Naive B cell (primary cell): ENCODE measurements at regions not wholly inside any gene's neighbourhood (a gene's known extent, or its start where the extent isn't known, plus 50 kb on each side); places are given as distances from the start of the nearest gene placed in this dataset.
A peak's percentile ranks its signal among the peaks of the same experiment; 100 is the strongest.

Source experiments
- ATAC-seq, 2 donors: fragments of 150-1000 bp; cut with Tn5 transposase; 2 replicates each; pipeline ENCODE4 v1.10.0; 2021; ENCODE audit warnings: low read depth in 2 of 2, mild to moderate bottlenecking in 2 of 2, moderate library complexity in 2 of 2
- DNase-seq: peaks from one replicate; pipeline ENCODE4 v3.0.0; 2022
- H3K27ac Mint-ChIP-seq, 6 donors: one replicate each; pipeline ENCODE4 v1.8.0; 2020 to 2022; ENCODE audit warnings: mild to moderate bottlenecking in 6 of 6, mixed read lengths in 6 of 6, moderate library complexity in 5 of 6, inconsistent platforms in 2 of 6
- H3K27me3 Mint-ChIP-seq, 3 donors: one replicate each; pipeline ENCODE4 v1.8.0; 2021 to 2022; ENCODE audit warnings: mixed read lengths in 3 of 3, mild to moderate bottlenecking in 1 of 3
- H3K36me3 Mint-ChIP-seq, 2 donors: one replicate each; pipeline ENCODE4 v1.8.0; 2020 to 2022; ENCODE audit warnings: mixed read lengths in 2 of 2, inconsistent platforms in 1 of 2, mild to moderate bottlenecking in 1 of 2
- H3K4me1 Mint-ChIP-seq, 3 donors: one replicate each; pipeline ENCODE4 v1.8.0; 2020 to 2022; ENCODE audit warnings: mixed read lengths in 3 of 3, inconsistent platforms in 1 of 3, mild to moderate bottlenecking in 1 of 3, moderate library complexity in 1 of 3
- H3K4me3 Mint-ChIP-seq, 8 donors: one replicate each; pipeline ENCODE4 v1.8.0; 2020 to 2022; ENCODE audit warnings: mild to moderate bottlenecking in 8 of 8, mixed read lengths in 8 of 8, moderate library complexity in 8 of 8, inconsistent platforms in 2 of 8
- H3K9me3 Mint-ChIP-seq, 7 donors: one replicate each; pipeline ENCODE4 v1.8.0; 2020 to 2022; ENCODE audit warnings: mixed read lengths in 7 of 7, mild to moderate bottlenecking in 5 of 7, inconsistent platforms in 2 of 7, moderate library complexity in 1 of 7

- H3K27ac Mint-ChIP-seq: no peak overlapping the region
- peaks cover 47 to 57% (median 54%) of the 10 kb centered on the region in 3 donors for H3K27me3 Mint-ChIP-seq
- ATAC-seq: no peak
- H3K36me3 Mint-ChIP-seq: no peaks in the 10 kb centered on the region
- no peak overlapping the region for H3K4me3 Mint-ChIP-seq
- H3K4me1 Mint-ChIP-seq: no peaks in the 10 kb centered on the region
- DNase-seq: no peak
- peaks cover 4 to 14% (median 9%) of the 10 kb centered on the region in 7 donors for H3K9me3 Mint-ChIP-seq
Observed at GRCh38 chr2:118243031-118243430, 154.8 kb downstream of the INSIG2 start.

DNA sequence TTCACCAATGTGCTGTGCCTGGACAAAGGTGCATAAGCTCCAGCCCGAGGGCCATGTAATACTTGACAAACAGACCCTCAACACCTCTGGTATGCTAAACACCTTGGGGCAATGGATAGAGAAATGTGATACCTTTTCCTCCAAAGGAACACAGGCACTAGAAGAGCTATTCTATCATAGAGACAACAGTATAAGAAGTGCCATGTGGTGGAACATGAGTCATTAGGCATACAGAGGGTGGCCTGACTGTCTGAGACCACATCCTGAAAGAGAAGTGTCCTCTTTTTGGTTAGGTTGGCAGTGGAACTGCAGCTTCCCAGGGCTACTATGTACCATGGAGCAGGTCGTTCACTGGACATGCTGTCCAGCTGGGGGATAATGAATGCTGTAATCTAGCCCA is 153.9 kb downstream of the INSIG2 start:
- H3K36me3 Mint-ChIP-seq: no peaks in the 10 kb centered on the region
- peaks cover 51 to 61% (median 58%) of the 10 kb centered on the region in 3 donors for H3K27me3 Mint-ChIP-seq
- H3K9me3 Mint-ChIP-seq: peaks cover 4 to 15% (median 11%) of the 10 kb centered on the region in 7 donors
- no peaks in the 10 kb centered on the region for H3K4me1 Mint-ChIP-seq
- no peak overlapping the region for H3K27ac Mint-ChIP-seq
- no peak for DNase-seq
- H3K4me3 Mint-ChIP-seq: no peak overlapping the region
- no peak for ATAC-seq

- Mint-ChIP-seq H3K9me3 (peaks cover 4 to 26% (median 11%) of the 10 kb centered on the region in 7 donors), H3K27me3 (peaks cover 54 to 70% (median 62%) of the 10 kb centered on the region in 3 donors), H3K4me1 (no peaks in the 10 kb centered on the region), H3K36me3 (no peaks in the 10 kb centered on the region), H3K27ac (no peak overlapping the region), H3K4me3 (no peak overlapping the region)
- DNase-seq: no peak
- ATAC-seq: no peak
Observed at GRCh38 chr2:118241128-118241527, 152.9 kb downstream of the INSIG2 start.

DNA sequence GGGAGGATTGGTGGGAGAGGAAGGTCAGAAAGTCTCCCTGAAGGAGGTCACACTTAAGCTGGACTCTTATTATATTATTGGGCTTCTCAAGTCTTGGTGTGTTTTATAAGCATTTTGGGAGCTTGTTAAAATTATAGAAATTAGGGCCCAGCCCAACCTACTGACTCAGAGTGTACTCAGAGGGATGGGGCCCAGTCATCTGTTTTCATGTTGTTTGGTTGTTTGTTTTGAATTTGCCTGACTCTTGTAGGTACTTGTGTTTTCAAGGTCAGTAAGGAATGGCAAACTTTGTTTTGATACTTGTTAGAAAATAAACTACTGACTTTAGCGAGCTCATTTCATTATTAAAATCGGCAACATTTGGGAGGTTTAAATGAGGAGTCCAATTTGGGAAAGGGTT is 152.0 kb downstream of the INSIG2 start:
- no peak overlapping the region for H3K27ac Mint-ChIP-seq
- H3K4me1 Mint-ChIP-seq: no peaks in the 10 kb centered on the region
- DNase-seq (no peak), ATAC-seq (no peak)
- H3K9me3 Mint-ChIP-seq: peaks cover 4 to 26% (median 11%) of the 10 kb centered on the region in 7 donors
- H3K27me3 Mint-ChIP-seq: peaks cover 58 to 67% (median 67%) of the 10 kb centered on the region in 3 donors
- no peak overlapping the region for H3K4me3 Mint-ChIP-seq
- no peaks in the 10 kb centered on the region for H3K36me3 Mint-ChIP-seq

- no peaks in the 10 kb centered on the region for H3K36me3 Mint-ChIP-seq
- peaks cover 4 to 26% (median 11%) of the 10 kb centered on the region in 7 donors for H3K9me3 Mint-ChIP-seq
- DNase-seq (no peak), ATAC-seq (no peak)
- no peak overlapping the region for H3K27ac Mint-ChIP-seq
- H3K4me3 Mint-ChIP-seq: no peak overlapping the region
- H3K27me3 Mint-ChIP-seq: peaks cover 58 to 67% (median 65%) of the 10 kb centered on the region in 3 donors
- no peaks in the 10 kb centered on the region for H3K4me1 Mint-ChIP-seq
Observed at GRCh38 chr2:118239284-118239683, 151.0 kb downstream of the INSIG2 start.

DNA sequence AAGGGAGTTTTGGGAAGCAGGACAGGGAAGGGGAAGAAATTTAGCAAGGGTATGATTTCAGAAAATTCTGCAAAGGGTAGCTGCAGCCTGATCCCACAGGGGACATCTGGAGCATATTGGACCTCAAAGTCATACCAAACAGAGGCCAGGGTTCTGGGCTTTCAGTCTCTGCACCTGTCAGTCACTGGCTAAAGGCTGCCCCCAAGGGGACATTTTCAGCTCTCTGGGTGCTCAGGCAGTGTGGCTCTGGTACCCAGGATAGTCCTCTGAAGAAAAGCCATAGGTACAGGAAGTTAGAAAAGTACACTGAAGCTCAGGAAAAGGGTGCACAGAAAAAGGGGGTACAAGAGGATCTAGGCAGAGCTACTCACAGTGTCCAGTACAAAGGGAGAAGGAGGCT is 149.2 kb downstream of the INSIG2 start:
- DNase-seq (no peak), ATAC-seq (no peak)
- no peaks in the 10 kb centered on the region for H3K36me3 Mint-ChIP-seq
- no peak overlapping the region for H3K4me3 Mint-ChIP-seq
- peak overlapping the region in 1 of 6 donors; percentile 25 for H3K27ac Mint-ChIP-seq
- peaks cover 0 to 4% (median 0%) of the 10 kb centered on the region in 3 donors for H3K4me1 Mint-ChIP-seq
- peaks cover 60 to 64% (median 63%) of the 10 kb centered on the region in 3 donors for H3K27me3 Mint-ChIP-seq
- H3K9me3 Mint-ChIP-seq: peaks cover 4 to 26% (median 11%) of the 10 kb centered on the region in 7 donors

DNA sequence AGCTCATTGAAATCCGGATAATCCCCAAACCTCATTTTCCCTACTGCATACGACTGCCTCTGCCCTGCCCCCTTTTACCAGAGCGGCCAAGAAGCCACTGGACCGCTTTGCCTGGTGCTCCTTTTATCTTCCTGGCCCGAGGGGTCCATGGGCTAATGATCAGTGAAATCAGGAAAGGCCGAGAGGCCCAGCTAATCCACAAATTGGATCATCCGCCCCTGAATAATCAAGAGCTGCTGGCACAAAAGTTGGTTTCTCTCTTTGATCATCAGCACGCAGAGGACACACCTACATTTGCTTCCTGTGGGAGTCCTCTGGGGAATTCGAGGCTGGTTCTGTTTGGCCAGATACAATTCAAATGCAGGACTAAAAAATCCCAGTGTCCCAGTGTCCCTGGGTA is 144.5 kb downstream of the INSIG2 start:
- ATAC-seq (no peak), DNase-seq (no peak)
- H3K4me3 Mint-ChIP-seq: peak overlapping the region in 2 of 8 donors; percentile 16 to 40
- H3K9me3 Mint-ChIP-seq: peaks cover 0 to 14% (median 0%) of the 10 kb centered on the region in 7 donors
- H3K27ac Mint-ChIP-seq: no peak overlapping the region
- H3K36me3 Mint-ChIP-seq: no peaks in the 10 kb centered on the region
- H3K27me3 Mint-ChIP-seq: peaks cover 50 to 61% (median 58%) of the 10 kb centered on the region in 3 donors
- peaks cover 0 to 4% (median 0%) of the 10 kb centered on the region in 3 donors for H3K4me1 Mint-ChIP-seq

GRCh38 chr2:118232391-118232790 is 144.1 kb downstream of the INSIG2 start:
- H3K4me1 Mint-ChIP-seq: peaks cover 0 to 4% (median 0%) of the 10 kb centered on the region in 3 donors
- peak overlapping the region in 2 of 6 donors; percentile 5 to 78 for H3K27ac Mint-ChIP-seq
- ATAC-seq: no peak
- H3K4me3 Mint-ChIP-seq: no peak overlapping the region
- no peak for DNase-seq
- peaks cover 49 to 62% (median 58%) of the 10 kb centered on the region in 3 donors for H3K27me3 Mint-ChIP-seq
- peaks cover 0 to 12% (median 0%) of the 10 kb centered on the region in 7 donors for H3K9me3 Mint-ChIP-seq
- no peaks in the 10 kb centered on the region for H3K36me3 Mint-ChIP-seq

DNA sequence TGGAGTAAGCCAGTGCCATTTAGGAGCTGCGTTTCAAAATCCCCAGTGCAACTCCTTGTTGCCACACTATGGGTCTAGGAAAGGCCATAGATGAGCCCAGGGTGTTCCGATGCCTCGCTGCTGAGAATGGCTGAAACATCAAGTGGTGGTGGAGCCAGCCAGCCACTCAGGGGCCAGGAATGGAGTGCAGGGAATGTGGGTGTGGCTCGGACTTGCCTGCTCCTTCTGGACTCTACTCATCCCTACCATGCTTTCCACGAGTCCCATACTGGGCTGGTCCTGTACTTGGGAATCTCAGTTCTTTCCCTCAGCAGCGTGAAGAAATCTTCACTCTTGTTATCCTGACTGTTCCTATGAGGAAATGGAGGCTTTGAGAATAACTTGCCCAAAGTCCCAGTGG is 143.5 kb downstream of the INSIG2 start:
- H3K4me1 Mint-ChIP-seq: peaks cover 0 to 4% (median 0%) of the 10 kb centered on the region in 3 donors
- H3K9me3 Mint-ChIP-seq: peaks cover 0 to 6% (median 0%) of the 10 kb centered on the region in 7 donors
- no peak overlapping the region for H3K4me3 Mint-ChIP-seq
- H3K27me3 Mint-ChIP-seq: peaks cover 46 to 60% (median 56%) of the 10 kb centered on the region in 3 donors
- no peaks in the 10 kb centered on the region for H3K36me3 Mint-ChIP-seq
- ATAC-seq (no peak), DNase-seq (no peak)
- H3K27ac Mint-ChIP-seq: no peak overlapping the region

- DNase-seq: no peak
- H3K9me3 Mint-ChIP-seq: no peaks in the 10 kb centered on the region
- peaks cover 5 to 23% (median 20%) of the 10 kb centered on the region in 3 donors for H3K4me1 Mint-ChIP-seq
- H3K27ac Mint-ChIP-seq: peak overlapping the region in 2 of 6 donors; percentile 27 to 45
- peak overlapping the region in 3 of 8 donors; percentile 2 to 46 (median 21) for H3K4me3 Mint-ChIP-seq
- no peak for ATAC-seq
- no peaks in the 10 kb centered on the region for H3K36me3 Mint-ChIP-seq
- H3K27me3 Mint-ChIP-seq: peaks cover 34 to 77% (median 66%) of the 10 kb centered on the region in 3 donors
Observed at GRCh38 chr2:118227698-118228508, 139.6 kb downstream of the INSIG2 start.

- Mint-ChIP-seq H3K9me3 (no peaks in the 10 kb centered on the region), H3K4me1 (peaks cover 10 to 31% (median 21%) of the 10 kb centered on the region in 3 donors), H3K27me3 (peaks cover 47 to 81% (median 78%) of the 10 kb centered on the region in 3 donors), H3K27ac (peak overlapping the region in 4 of 6 donors; percentile 83 to 98 (median 94)), H3K36me3 (no peaks in the 10 kb centered on the region), H3K4me3 (peak overlapping the region in 6 of 8 donors; percentile 90 to 97 (median 94))
- DNase-seq (no peak), ATAC-seq (no peak)
Observed at GRCh38 chr2:118225666-118226065, 137.4 kb downstream of the INSIG2 start.

- peak; percentile 75 to 79 for ATAC-seq
- Mint-ChIP-seq H3K9me3 (no peaks in the 10 kb centered on the region), H3K27me3 (peaks cover 44 to 84% (median 82%) of the 10 kb centered on the region in 3 donors), H3K36me3 (no peaks in the 10 kb centered on the region), H3K4me3 (peak overlapping the region; percentile 90 to 98 (median 96)), H3K4me1 (peaks cover 10 to 31% (median 21%) of the 10 kb centered on the region in 3 donors), H3K27ac (peak overlapping the region; percentile 72 to 98 (median 96))
- DNase-seq: peak; percentile 61
Observed at GRCh38 chr2:118224895-118225311, 136.6 kb downstream of the INSIG2 start.

GRCh38 chr2:118223992-118224894 is 136.0 kb downstream of the INSIG2 start:
- H3K27ac Mint-ChIP-seq: peak overlapping the region; percentile 82 to 98 (median 94)
- ATAC-seq (peak; percentile 42 to 46), DNase-seq (peak; percentile 49)
- H3K4me1 Mint-ChIP-seq: peaks cover 10 to 31% (median 21%) of the 10 kb centered on the region in 3 donors
- H3K27me3 Mint-ChIP-seq: peaks cover 44 to 84% (median 82%) of the 10 kb centered on the region in 3 donors
- no peaks in the 10 kb centered on the region for H3K36me3 Mint-ChIP-seq
- H3K4me3 Mint-ChIP-seq: peak overlapping the region; percentile 91 to 99 (median 96)
- H3K9me3 Mint-ChIP-seq: no peaks in the 10 kb centered on the region
